NCI-H2227 (cell line): ENCODE measurements at regions not wholly inside any gene's neighbourhood (a gene's known extent, or its start where the extent isn't known, plus 50 kb on each side); places are given as distances from the start of the nearest gene placed in this dataset.
A peak's percentile ranks its signal among the peaks of the same experiment; 100 is the strongest.

Source experiments
- DNase-seq: peaks from one replicate; lab custom pipeline; 2025; ENCODE audit not compliant: unreplicated experiment; lab: John Stamatoyannopoulos, UW

GRCh38 chr9:10961883-10962282 is 349.1 kb upstream of the PTPRD start:
- DNase-seq = no peak

- DNase-seq = no peak
Observed at GRCh38 chr9:10983251-10983650, 370.4 kb upstream of the PTPRD start.

- DNase-seq = no peak
Observed at GRCh38 chr9:10999646-11000045, 386.8 kb upstream of the PTPRD start.

GRCh38 chr9:11001546-11001945 is 388.7 kb upstream of the PTPRD start:
- DNase-seq = no peak

GRCh38 chr9:11002705-11003104 is 389.9 kb upstream of the PTPRD start:
- DNase-seq = no peak

- DNase-seq = no peak
Observed at GRCh38 chr9:11003836-11004235, 391.0 kb upstream of the PTPRD start.

GRCh38 chr9:11011696-11012095 is 398.9 kb upstream of the PTPRD start:
- DNase-seq = no peak

- no peak for DNase-seq
Observed at GRCh38 chr9:11016081-11016480, 403.3 kb upstream of the PTPRD start.

GRCh38 chr9:11023201-11023600 is 410.4 kb upstream of the PTPRD start:
- DNase-seq = no peak

- DNase-seq = no peak
Observed at GRCh38 chr9:11025775-11026174, 413.0 kb upstream of the PTPRD start.

GRCh38 chr9:11038366-11038765 is 425.6 kb upstream of the PTPRD start:
- DNase-seq = no peak

- no peak for DNase-seq
Observed at GRCh38 chr9:11039006-11039405, 426.2 kb upstream of the PTPRD start.

- DNase-seq = no peak
Observed at GRCh38 chr9:11045589-11045988, 432.8 kb upstream of the PTPRD start.

- DNase-seq = no peak
Observed at GRCh38 chr9:11063263-11063662, 450.5 kb upstream of the PTPRD start.

- DNase-seq = peak; percentile 86
Observed at GRCh38 chr9:11064909-11065308, 452.1 kb upstream of the PTPRD start.

- no peak for DNase-seq
Observed at GRCh38 chr9:11072176-11072575, 459.4 kb upstream of the PTPRD start.

GRCh38 chr9:11086561-11086960 is 473.8 kb upstream of the PTPRD start:
- no peak for DNase-seq

- no peak for DNase-seq
Observed at GRCh38 chr9:11088821-11089374, 476.1 kb upstream of the PTPRD start.

- no peak for DNase-seq
Observed at GRCh38 chr9:11092974-11093373, 480.2 kb upstream of the PTPRD start.

- DNase-seq = no peak
Observed at GRCh38 chr9:11097020-11097419, 484.2 kb upstream of the PTPRD start.

- DNase-seq = no peak
Observed at GRCh38 chr9:11103525-11103924, 490.7 kb upstream of the PTPRD start.

- DNase-seq = no peak
Observed at GRCh38 chr9:11107196-11107595, 494.4 kb upstream of the PTPRD start.

- no peak for DNase-seq
Observed at GRCh38 chr9:11128156-11128555, 515.4 kb upstream of the PTPRD start.

- DNase-seq = no peak
Observed at GRCh38 chr9:11135851-11136250, 523.0 kb upstream of the PTPRD start.
